ENCODE measurements at regions not wholly inside any gene's neighbourhood (a gene's known extent, or its start where the extent isn't known, plus 50 kb on each side); places are given as distances from the start of the nearest gene placed in this dataset.
"Not testable (repeated sequence)": the region's sequence is repeated elsewhere in the genome, so short reads cannot be mapped to it uniquely, and the experiment has no call there.

DNA sequence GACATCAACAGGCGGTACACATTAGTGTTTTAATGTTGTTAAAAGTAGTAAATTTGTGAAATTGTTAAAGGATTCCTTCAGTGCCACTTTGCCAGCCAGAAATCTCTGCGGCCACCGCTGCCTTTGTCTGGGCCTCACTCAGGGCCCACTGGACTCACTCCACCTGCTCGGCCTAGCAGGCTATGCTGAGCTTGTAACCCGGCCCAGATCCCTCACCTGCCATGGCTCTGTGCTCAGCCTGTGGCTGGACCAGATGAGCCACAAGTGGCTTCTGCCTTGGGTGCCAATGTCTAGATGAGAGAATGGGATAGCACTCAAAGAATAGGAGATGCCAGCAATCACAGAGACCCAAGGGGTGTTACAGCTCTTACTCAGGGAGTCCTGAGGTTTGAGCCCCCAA, 1228.0 kb downstream of the DIAPH3 start:
- Mint-ChIP-seq H3K27ac (no peak overlapping the region), H3K36me3 (no peaks in the 10 kb centered on the region), H3K4me3 (no peak overlapping the region), H3K9me3 (peaks cover 18% of the 10 kb centered on the region), H3K4me1 (no peaks in the 10 kb centered on the region)
- DNase-seq (ENCODE audit: low spot score in 2 of 2) = no peak
- ATAC-seq = no peak

- H3K4me3 Mint-ChIP-seq = no peak overlapping the region
- H3K27ac Mint-ChIP-seq = no peak overlapping the region
- no peak for ATAC-seq
- DNase-seq (ENCODE audit: low spot score in 2 of 2) = no peak
- no peaks in the 10 kb centered on the region for H3K36me3 Mint-ChIP-seq
- peaks cover 22% of the 10 kb centered on the region for H3K9me3 Mint-ChIP-seq
- no peaks in the 10 kb centered on the region for H3K4me1 Mint-ChIP-seq
Measured at GRCh38 chr13:58946274-58946673, 1217.5 kb downstream of the DIAPH3 start.

- Mint-ChIP-seq H3K4me3 (no peak overlapping the region), H3K36me3 (no peaks in the 10 kb centered on the region), H3K27ac (no peak overlapping the region), H3K9me3 (peaks cover 16% of the 10 kb centered on the region), H3K4me1 (no peaks in the 10 kb centered on the region)
- no peak for DNase-seq (ENCODE audit: low spot score in 2 of 2)
- no peak for ATAC-seq
Measured at GRCh38 chr13:58949646-58950045, 1214.1 kb downstream of the DIAPH3 start.

- Mint-ChIP-seq H3K9me3 (peaks cover 7% of the 10 kb centered on the region), H3K36me3 (no peaks in the 10 kb centered on the region), H3K4me3 (no peak overlapping the region), H3K4me1 (no peaks in the 10 kb centered on the region), H3K27ac (no peak overlapping the region)
- ATAC-seq = no peak
- no peak for DNase-seq (ENCODE audit: low spot score in 2 of 2)
Measured at GRCh38 chr13:58950911-58951310, 1212.8 kb downstream of the DIAPH3 start.

DNA sequence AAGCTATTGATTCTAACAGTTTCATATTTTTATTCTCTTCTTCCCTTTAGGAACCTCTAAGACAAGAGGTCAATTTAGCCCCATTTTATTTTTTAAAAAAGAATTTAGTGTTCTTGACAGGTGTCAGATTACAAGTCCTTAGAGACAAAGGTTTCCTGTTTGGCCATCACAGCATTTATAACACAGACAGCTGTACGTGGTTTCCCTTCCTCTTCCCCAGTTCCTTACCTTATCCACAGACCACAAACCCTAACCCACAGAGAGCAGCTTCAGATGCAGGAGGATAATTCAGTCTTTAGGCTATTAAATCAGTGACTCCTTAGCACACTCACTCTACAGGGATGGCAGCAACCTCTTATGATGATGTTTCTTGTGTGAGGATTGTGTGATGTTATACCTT, 1210.1 kb downstream of the DIAPH3 start:
- ATAC-seq (no peak), DNase-seq (ENCODE audit: low spot score in 2 of 2) (no peak)
- no peaks in the 10 kb centered on the region for H3K36me3 Mint-ChIP-seq
- H3K9me3 Mint-ChIP-seq = peaks cover 3% of the 10 kb centered on the region
- no peak overlapping the region for H3K27ac Mint-ChIP-seq
- no peaks in the 10 kb centered on the region for H3K4me1 Mint-ChIP-seq
- no peak overlapping the region for H3K4me3 Mint-ChIP-seq

DNA sequence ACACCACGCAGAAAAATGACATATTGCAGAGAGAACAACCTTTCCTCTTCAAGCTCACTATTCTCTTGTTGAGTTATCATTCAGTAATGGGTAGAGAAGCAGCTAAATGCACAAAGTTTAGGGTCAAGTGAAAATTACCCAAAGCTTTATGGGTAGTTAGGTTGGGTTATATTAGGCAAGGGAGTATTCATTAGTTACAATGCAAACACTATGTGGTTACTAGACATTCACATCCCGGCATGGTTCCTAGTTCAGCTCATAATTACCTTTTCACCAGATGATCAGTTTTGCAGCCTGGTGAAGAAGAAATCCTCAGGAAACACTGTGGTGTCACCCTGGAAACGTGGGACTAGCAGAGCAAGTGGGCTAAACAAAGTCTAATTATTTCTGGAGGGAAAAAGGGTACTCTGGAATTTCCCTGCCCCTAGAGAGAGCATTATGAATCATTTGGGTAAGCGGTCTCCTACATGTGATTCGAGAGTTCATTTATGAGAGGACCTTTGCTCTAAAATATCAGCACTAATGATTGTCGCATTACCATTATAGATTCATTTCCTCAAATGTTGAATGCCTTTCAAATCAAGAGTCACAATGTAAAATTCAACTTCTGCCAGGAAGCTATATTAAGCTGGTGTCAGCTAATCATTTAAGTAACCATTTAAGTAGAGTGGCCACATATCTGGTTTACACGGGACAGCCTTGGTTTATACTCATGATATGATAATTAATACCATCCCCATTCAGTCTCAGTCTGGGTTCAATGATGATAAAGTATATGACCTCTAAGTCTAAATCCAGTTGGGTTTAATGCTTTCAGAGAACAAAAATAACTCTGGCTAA, 1208.0 kb downstream of the DIAPH3 start:
- no peak for ATAC-seq
- no peaks in the 10 kb centered on the region for H3K9me3 Mint-ChIP-seq
- H3K4me3 Mint-ChIP-seq = no peak overlapping the region

GRCh38 chr13:58958097-58958496, 1205.6 kb downstream of the DIAPH3 start:
- ATAC-seq; H3K9me3 Mint-ChIP-seq; H3K27ac Mint-ChIP-seq; H3K4me1 Mint-ChIP-seq; H3K4me3 Mint-ChIP-seq; DNase-seq (ENCODE audit: low spot score in 2 of 2); H3K36me3 Mint-ChIP-seq: not testable (repeated sequence)

More for the DNA sequence above, 1208.0 kb downstream of the DIAPH3 start:
- no peak overlapping the region for H3K27ac Mint-ChIP-seq
- DNase-seq (ENCODE audit: low spot score in 2 of 2) = no peak
- H3K4me1 Mint-ChIP-seq = no peaks in the 10 kb centered on the region
- no peaks in the 10 kb centered on the region for H3K36me3 Mint-ChIP-seq

GRCh38 chr13:58960888-58961287, 1202.8 kb downstream of the DIAPH3 start:
- H3K27ac Mint-ChIP-seq = no peak overlapping the region
- no peak overlapping the region for H3K4me3 Mint-ChIP-seq
- ATAC-seq (no peak), DNase-seq (ENCODE audit: low spot score in 2 of 2) (no peak)
- H3K36me3 Mint-ChIP-seq = no peaks in the 10 kb centered on the region
- no peaks in the 10 kb centered on the region for H3K9me3 Mint-ChIP-seq
- no peaks in the 10 kb centered on the region for H3K4me1 Mint-ChIP-seq

DNA sequence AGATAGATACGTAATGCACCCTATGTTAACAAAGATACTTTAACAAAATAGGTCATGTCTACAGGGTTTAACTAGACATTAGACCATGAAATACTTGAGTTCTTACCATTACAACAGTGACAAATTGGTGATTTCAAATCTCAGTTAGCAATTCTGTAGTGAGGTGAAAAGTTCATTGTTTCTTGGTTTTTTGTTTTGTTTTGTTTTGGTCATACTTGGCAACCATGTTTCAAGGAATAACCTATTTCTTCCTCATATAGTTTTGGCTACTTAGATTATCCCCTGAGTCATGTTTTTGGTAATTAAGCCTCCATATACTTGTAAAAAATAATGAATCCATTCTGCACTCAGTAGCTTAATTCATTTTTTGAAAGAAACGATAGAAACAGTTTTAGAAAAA, 1200.4 kb downstream of the DIAPH3 start:
- no peaks in the 10 kb centered on the region for H3K4me1 Mint-ChIP-seq
- H3K9me3 Mint-ChIP-seq = no peaks in the 10 kb centered on the region
- DNase-seq (ENCODE audit: low spot score in 2 of 2) (no peak), ATAC-seq (no peak)
- no peak overlapping the region for H3K4me3 Mint-ChIP-seq
- no peak overlapping the region for H3K27ac Mint-ChIP-seq
- no peaks in the 10 kb centered on the region for H3K36me3 Mint-ChIP-seq

DNA sequence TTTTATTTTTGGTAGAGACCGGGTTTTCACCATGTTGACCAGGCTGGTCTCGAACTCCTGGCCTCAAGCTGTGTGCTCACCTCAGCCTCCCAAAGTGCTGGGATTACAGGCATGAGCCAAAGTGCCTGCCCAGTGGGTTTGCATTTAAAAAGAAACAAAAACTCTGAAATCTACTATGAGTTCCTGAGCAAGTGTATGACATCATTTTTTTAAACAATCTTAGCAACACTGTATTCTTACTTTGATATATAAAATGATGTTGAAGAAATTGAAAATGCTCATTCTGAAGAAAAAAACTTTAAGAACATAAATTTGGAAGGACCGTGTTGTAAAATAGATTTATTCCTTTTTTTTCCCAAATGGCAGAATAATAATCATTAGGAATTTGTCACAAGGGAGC, 1199.7 kb downstream of the DIAPH3 start:
- no peaks in the 10 kb centered on the region for H3K9me3 Mint-ChIP-seq
- H3K36me3 Mint-ChIP-seq = no peaks in the 10 kb centered on the region
- no peak overlapping the region for H3K27ac Mint-ChIP-seq
- no peaks in the 10 kb centered on the region for H3K4me1 Mint-ChIP-seq
- no peak for ATAC-seq
- H3K4me3 Mint-ChIP-seq = no peak overlapping the region
- no peak for DNase-seq (ENCODE audit: low spot score in 2 of 2)

DNA sequence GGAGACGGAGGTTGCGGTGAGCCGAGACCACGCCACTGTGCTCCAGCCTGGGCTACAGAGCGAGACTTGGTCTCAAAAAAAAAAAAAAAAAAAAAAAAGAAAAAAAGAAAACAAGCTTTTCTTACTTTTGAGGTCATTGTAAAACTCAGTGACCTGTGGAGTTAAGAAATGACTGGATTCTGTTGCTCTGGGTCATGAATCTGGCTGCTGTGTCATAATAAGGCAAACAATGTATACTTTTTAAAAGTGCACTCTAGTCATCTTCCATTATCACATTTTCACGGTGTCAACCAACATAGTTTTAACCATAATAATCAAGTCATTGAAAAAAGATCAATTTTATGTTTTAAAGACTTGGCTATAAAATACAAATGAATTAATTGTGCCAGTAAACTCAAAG, 1186.6 kb downstream of the DIAPH3 start:
- Mint-ChIP-seq H3K9me3 (peaks cover 2% of the 10 kb centered on the region), H3K4me1 (no peaks in the 10 kb centered on the region), H3K27ac (no peak overlapping the region), H3K36me3 (no peaks in the 10 kb centered on the region), H3K4me3 (no peak overlapping the region)
- DNase-seq (ENCODE audit: low spot score in 2 of 2) = no peak
- ATAC-seq = no peak

DNA sequence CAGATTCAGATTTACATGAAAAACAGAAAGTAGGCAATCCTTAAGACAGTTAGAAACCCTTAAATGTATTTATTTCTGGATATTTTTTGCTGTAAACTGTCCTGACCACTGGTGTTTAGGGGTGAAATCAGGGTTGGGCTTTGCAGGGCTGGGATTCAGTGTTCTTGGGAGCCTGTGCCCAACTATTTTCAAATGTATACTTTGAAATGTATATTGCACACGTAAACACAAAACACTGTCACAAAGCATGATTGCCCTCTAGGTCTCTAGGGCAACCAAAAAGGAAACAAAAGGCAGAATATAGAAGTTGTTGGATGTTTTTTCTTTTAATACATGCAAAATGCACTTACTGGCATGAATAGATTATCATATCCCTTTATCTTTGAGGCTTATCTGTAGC, 1185.4 kb downstream of the DIAPH3 start:
- no peak for ATAC-seq
- Mint-ChIP-seq H3K9me3 (peaks cover 2% of the 10 kb centered on the region), H3K27ac (no peak overlapping the region), H3K4me3 (no peak overlapping the region), H3K4me1 (no peaks in the 10 kb centered on the region), H3K36me3 (no peaks in the 10 kb centered on the region)
- no peak for DNase-seq (ENCODE audit: low spot score in 2 of 2)

GRCh38 chr13:58979851-58980250, 1183.9 kb downstream of the DIAPH3 start:
- no peak for DNase-seq (ENCODE audit: low spot score in 2 of 2)
- Mint-ChIP-seq H3K36me3 (no peaks in the 10 kb centered on the region), H3K4me3 (no peak overlapping the region), H3K4me1 (no peaks in the 10 kb centered on the region), H3K9me3 (peaks cover 8% of the 10 kb centered on the region), H3K27ac (no peak overlapping the region)
- no peak for ATAC-seq

GRCh38 chr13:58985845-58986244, 1177.9 kb downstream of the DIAPH3 start:
- Mint-ChIP-seq H3K4me3 (no peak overlapping the region), H3K9me3 (peaks cover 21% of the 10 kb centered on the region), H3K27ac (no peak overlapping the region), H3K4me1 (no peaks in the 10 kb centered on the region), H3K36me3 (no peaks in the 10 kb centered on the region)
- DNase-seq (ENCODE audit: low spot score in 2 of 2) (no peak), ATAC-seq (no peak)

DNA sequence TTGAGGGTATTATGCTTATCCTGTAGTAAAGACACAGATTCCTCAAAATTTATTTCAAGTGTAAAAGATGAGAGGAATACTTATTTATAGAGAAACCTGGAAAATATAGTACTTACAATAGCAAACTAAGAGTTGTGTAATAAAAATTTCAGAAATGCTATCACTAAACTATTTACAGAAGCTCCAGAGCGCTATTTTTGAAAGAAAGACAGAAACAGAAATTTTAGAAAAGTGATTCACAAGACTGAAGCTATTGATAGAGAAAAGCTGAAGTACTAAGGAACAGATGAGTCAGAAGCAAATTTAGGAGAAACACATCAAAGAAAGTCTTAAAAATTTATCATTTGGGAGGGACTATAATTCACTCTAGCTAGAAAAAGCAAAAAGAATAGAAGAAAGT, 1174.2 kb downstream of the DIAPH3 start:
- ATAC-seq (no peak), DNase-seq (ENCODE audit: low spot score in 2 of 2) (no peak)
- H3K27ac Mint-ChIP-seq = no peak overlapping the region
- no peaks in the 10 kb centered on the region for H3K4me1 Mint-ChIP-seq
- H3K9me3 Mint-ChIP-seq = peaks cover 20% of the 10 kb centered on the region
- no peaks in the 10 kb centered on the region for H3K36me3 Mint-ChIP-seq
- no peak overlapping the region for H3K4me3 Mint-ChIP-seq

DNA sequence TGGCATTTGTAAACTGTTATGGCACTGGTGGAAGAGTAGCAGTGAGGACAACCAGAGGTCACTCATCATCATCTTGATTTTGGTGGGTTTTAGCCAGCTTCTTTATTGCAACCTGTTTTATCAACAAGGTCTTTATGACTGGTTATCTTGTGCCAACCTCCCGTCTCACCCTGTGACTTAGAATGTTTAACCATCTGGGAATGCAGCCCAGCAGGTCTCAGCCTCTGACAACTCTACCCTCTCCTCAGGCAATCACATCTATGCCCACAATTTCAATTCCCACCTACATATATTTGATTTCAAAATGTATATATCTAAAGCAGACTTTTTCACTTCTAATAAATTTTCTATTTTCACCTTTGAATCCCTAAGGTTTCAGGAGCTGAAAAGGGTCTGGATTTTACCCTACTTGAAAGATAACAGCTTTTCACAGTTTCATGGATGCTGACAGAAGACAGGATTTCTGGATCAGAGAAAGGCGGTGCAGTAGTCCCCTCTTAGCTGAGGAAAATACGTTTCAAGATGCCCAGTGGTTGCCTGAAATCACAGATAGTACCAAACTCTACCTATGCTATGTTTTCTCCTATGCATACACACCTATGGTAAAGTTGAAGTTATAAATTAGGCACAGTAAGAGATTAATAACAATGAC, 1171.8 kb downstream of the DIAPH3 start:
- no peaks in the 10 kb centered on the region for H3K4me1 Mint-ChIP-seq
- no peaks in the 10 kb centered on the region for H3K36me3 Mint-ChIP-seq
- H3K9me3 Mint-ChIP-seq = peaks cover 10% of the 10 kb centered on the region
- no peak overlapping the region for H3K4me3 Mint-ChIP-seq
- DNase-seq (ENCODE audit: low spot score in 2 of 2) (no peak), ATAC-seq (no peak)
- H3K27ac Mint-ChIP-seq = no peak overlapping the region
